B cell (primary cell): ENCODE measurements at regions not wholly inside any gene's neighbourhood (a gene's known extent, or its start where the extent isn't known, plus 50 kb on each side); places are given as distances from the start of the nearest gene placed in this dataset.

ENCODE experiments used
- ATAC-seq: fragments of 200-7000 bp; cut with Tn5 transposase; one replicate; pipeline ENCODE4 v1.10.0; 2021; ENCODE audit warnings: low read depth, mild to moderate bottlenecking, moderate number of reproducible peaks, moderate library complexity
- CTCF ChIA-PET: fragments of 350-600 bp; sonication (Branson Sonifier 250); formaldehyde crosslinking; loops from one replicate; lab custom pipeline; 2021; ENCODE audit warnings: antibody characterized with exemption, inconsistent platforms; lab: Charles Lee
- POLR2A ChIA-PET: fragments of 350-600 bp; sonication (Branson Sonifier 250); formaldehyde crosslinking; loops from one replicate; lab custom pipeline; 2021; ENCODE audit warnings: antibody characterized with exemption; lab: Charles Lee
- DNase-seq: peaks from one replicate; pipeline ENCODE4 v3.0.0; 2013
- H2AFZ ChIP-seq: 2 replicates; pipeline ENCODE4 v1.6.1; 2012; ENCODE audit warnings: mild to moderate bottlenecking, low read depth, low read length; ENCODE audit not compliant: insufficient read depth, poor library complexity, severe bottlenecking
- H3K27ac ChIP-seq, 2 donors: 1 replicate in 1 of 2; 2 replicates in 1 of 2; pipeline ENCODE4 v1.5.1; 2012 to 2013; ENCODE audit warnings: low read length in 2 of 2, mild to moderate bottlenecking in 2 of 2, moderate library complexity in 1 of 2
- H3K27me3 ChIP-seq, 4 experiments: fragments of 200-600 bp in 1 of 4; sonication (generic) in 1 of 4; replicated peaks in 1 of 4; 1 replicate in 2 of 4; 2 replicates in 2 of 4; pipeline versions ENCODE4 v1.6.1 to v1.7.0; 2013 to 2016; ENCODE audit warnings: low read length in 3 of 4, mild to moderate bottlenecking in 2 of 4, mixed read lengths in 1 of 4, moderate library complexity in 1 of 4; ENCODE audit not compliant: insufficient read depth in 4 of 4, control insufficient read depth in 3 of 4; ENCODE audit errors: control extremely low read depth in 1 of 4
- H3K36me3 ChIP-seq, 2 experiments: replicated peaks in 1 of 2; 1 replicate in 1 of 2; 2 replicates in 1 of 2; pipeline versions ENCODE4 v1.6.1 to v1.7.1; 2013; ENCODE audit warnings: low read length in 1 of 2; ENCODE audit not compliant: insufficient read depth in 2 of 2, control insufficient read depth in 1 of 2; ENCODE audit errors: control extremely low read depth in 1 of 2, extremely low read depth in 1 of 2
- H3K4me1 ChIP-seq, 2 donors: fragments of 200-600 bp in 1 of 2; sonication (generic) in 1 of 2; 1 replicate in 1 of 2; 2 replicates in 1 of 2; pipeline versions ENCODE4 v1.5.1 to v1.6.1; 2013 to 2017; ENCODE audit warnings: low read length in 2 of 2; ENCODE audit not compliant: control insufficient read depth in 2 of 2, insufficient read depth in 2 of 2
- H3K4me2 ChIP-seq: replicated peaks from 2 replicates; pipeline ENCODE3; 2012; ENCODE audit warnings: mild to moderate bottlenecking, low read depth, low read length; ENCODE audit not compliant: poor library complexity, severe bottlenecking
- H3K4me3 ChIP-seq, 5 experiments: fragments of 200-600 bp in 1 of 5; sonication (generic) in 1 of 5; 1 replicate in 3 of 5; 2 replicates in 2 of 5; pipeline versions ENCODE4 v1.5.1 to v1.7.0; 2011 to 2016; ENCODE audit warnings: low read length in 4 of 5, mild to moderate bottlenecking in 4 of 5, low read depth in 2 of 5, control low read depth in 1 of 5, moderate library complexity in 1 of 5; ENCODE audit not compliant: insufficient read depth in 1 of 5; ENCODE audit errors: control extremely low read depth in 1 of 5, extremely low read depth in 1 of 5
- H3K79me2 ChIP-seq: fragments of 200-600 bp; sonication (generic); one replicate; pipeline ENCODE4 v1.6.0; 2016; ENCODE audit warnings: low read length; ENCODE audit not compliant: control insufficient read depth, insufficient read depth
- H3K9ac ChIP-seq: fragments of 200-600 bp; sonication (generic); 2 replicates; pipeline ENCODE4 v1.6.1; 2017; ENCODE audit warnings: mild to moderate bottlenecking, low read length, moderate library complexity
- H3K9me3 ChIP-seq, 3 donors: one replicate each; pipeline versions ENCODE4 v1.6.1 to v1.7.1; 2013; ENCODE audit warnings: low read length in 2 of 3; ENCODE audit not compliant: control insufficient read depth in 2 of 3, insufficient read depth in 1 of 3; ENCODE audit errors: control extremely low read depth in 1 of 3
- H4K20me1 ChIP-seq: 2 replicates; pipeline ENCODE4 v1.6.0; 2012; ENCODE audit warnings: mild to moderate bottlenecking, low read length; ENCODE audit not compliant: insufficient read depth, control insufficient read depth, poor library complexity, severe bottlenecking
- H3K27ac Mint-ChIP-seq: one replicate; pipeline ENCODE4 v1.8.0; 2021; ENCODE audit warnings: mixed read lengths
- H3K27me3 Mint-ChIP-seq: one replicate; pipeline ENCODE4 v1.8.0; 2021; ENCODE audit warnings: mixed read lengths
- H3K4me1 Mint-ChIP-seq: one replicate; pipeline ENCODE4 v1.8.0; 2021; ENCODE audit warnings: mixed read lengths
- H3K4me3 Mint-ChIP-seq: one replicate; pipeline ENCODE4 v1.8.0; 2021; ENCODE audit warnings: mixed read lengths
- H3K9me3 Mint-ChIP-seq: one replicate; pipeline ENCODE4 v1.8.0; 2022; ENCODE audit warnings: mixed read lengths; ENCODE audit not compliant: insufficient read depth
- EZH2 ChIP-seq: IDR thresholded peaks from 2 replicates; pipeline ENCODE4 v1.6.1; 2012; ENCODE audit warnings: borderline replicate concordance, low read depth, mild to moderate bottlenecking, moderate library complexity, low read length; ENCODE audit not compliant: insufficient read depth, poor library complexity, severe bottlenecking
- WGBS: methylation state at CpG from one replicate; pipeline ENCODE4 v1.1.5; 2013; ENCODE audit warnings: missing lambda C conversion rate; ENCODE audit not compliant: insufficient coverage; 5-methylcytosine and 5-hydroxymethylcytosine counted together
- intact Hi-C: fragments of 100-400 bp; cut with micrococcal nuclease; formaldehyde crosslinking; loops from one replicate; pipeline ENCODE4 v1.10.0; 2022
- TF ChIP-seq, protein P1 (sequence below): fragments of 200-600 bp; IDR thresholded peaks from one replicate; pipeline ENCODE4 v1.8.0; 2022; ENCODE audit warnings: antibody characterized with exemption, mild to moderate bottlenecking

GRCh38 chr2:225182126-225182525, 139.9 kb upstream of the DOCK10 start:
- Histone ChIP-seq H3K4me1 (no peaks in the 10 kb centered on the region), H3K27ac (no peak overlapping the region), H4K20me1 (no peaks in the 10 kb centered on the region), H3K27me3 (peaks cover 0 to 3% (median 0%) of the 10 kb centered on the region in 4 experiments), H3K79me2 (no peaks in the 10 kb centered on the region), H3K9ac (no peak overlapping the region), H3K4me2 (no peak overlapping the region), H3K36me3 (no peaks in the 10 kb centered on the region), H3K4me3 (no peak overlapping the region), H2AFZ (no peak overlapping the region), H3K9me3 (no peaks in the 10 kb centered on the region)
- no CpG with 5 or more reads among the region's 1 CpG for WGBS
- TF ChIP-seq EZH2, result no peak
- TF ChIP-seq, protein P1, sequence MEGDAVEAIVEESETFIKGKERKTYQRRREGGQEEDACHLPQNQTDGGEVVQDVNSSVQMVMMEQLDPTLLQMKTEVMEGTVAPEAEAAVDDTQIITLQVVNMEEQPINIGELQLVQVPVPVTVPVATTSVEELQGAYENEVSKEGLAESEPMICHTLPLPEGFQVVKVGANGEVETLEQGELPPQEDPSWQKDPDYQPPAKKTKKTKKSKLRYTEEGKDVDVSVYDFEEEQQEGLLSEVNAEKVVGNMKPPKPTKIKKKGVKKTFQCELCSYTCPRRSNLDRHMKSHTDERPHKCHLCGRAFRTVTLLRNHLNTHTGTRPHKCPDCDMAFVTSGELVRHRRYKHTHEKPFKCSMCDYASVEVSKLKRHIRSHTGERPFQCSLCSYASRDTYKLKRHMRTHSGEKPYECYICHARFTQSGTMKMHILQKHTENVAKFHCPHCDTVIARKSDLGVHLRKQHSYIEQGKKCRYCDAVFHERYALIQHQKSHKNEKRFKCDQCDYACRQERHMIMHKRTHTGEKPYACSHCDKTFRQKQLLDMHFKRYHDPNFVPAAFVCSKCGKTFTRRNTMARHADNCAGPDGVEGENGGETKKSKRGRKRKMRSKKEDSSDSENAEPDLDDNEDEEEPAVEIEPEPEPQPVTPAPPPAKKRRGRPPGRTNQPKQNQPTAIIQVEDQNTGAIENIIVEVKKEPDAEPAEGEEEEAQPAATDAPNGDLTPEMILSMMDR, result no peak
- Mint-ChIP-seq H3K4me3 (no peak overlapping the region), H3K4me1 (no peaks in the 10 kb centered on the region), H3K27me3 (peaks cover 8% of the 10 kb centered on the region), H3K9me3 (no peaks in the 10 kb centered on the region), H3K27ac (no peak overlapping the region)
- DNase-seq (no peak), ATAC-seq (no peak)
- POLR2A ChIA-PET, result no interaction called here
- CTCF ChIA-PET, result no interaction called here
- intact Hi-C loops, result no loop called here

GRCh38 chr2:225177098-225177497, 134.8 kb upstream of the DOCK10 start:
- no peak for DNase-seq

More at GRCh38 chr2:225177098-225177497, 134.8 kb upstream of the DOCK10 start:
- no peak overlapping the region for H3K27ac ChIP-seq
- Mint-ChIP-seq H3K27ac (no peak overlapping the region), H3K4me3 (no peak overlapping the region), H3K4me1 (no peaks in the 10 kb centered on the region), H3K9me3 (no peaks in the 10 kb centered on the region), H3K27me3 (peaks cover 10% of the 10 kb centered on the region)
- TF ChIP-seq, protein P1, result no peak
- no peak for TF ChIP-seq EZH2
- H3K4me1 ChIP-seq, result no peaks in the 10 kb centered on the region
- peaks cover 0 to 2% (median 0%) of the 10 kb centered on the region in 4 experiments for H3K27me3 ChIP-seq
- no peak overlapping the region for H2AFZ ChIP-seq
- H3K4me2 ChIP-seq, result no peak overlapping the region
- H3K9ac ChIP-seq, result no peak overlapping the region
- H3K4me3 ChIP-seq, result no peak overlapping the region
- H3K79me2 ChIP-seq, result no peaks in the 10 kb centered on the region
- no peak for ATAC-seq
- WGBS, result 100% methylated on average over 1 of the region's 1 CpG
- intact Hi-C loops, result no loop called here
- H4K20me1 ChIP-seq, result no peaks in the 10 kb centered on the region
- H3K36me3 ChIP-seq, result no peaks in the 10 kb centered on the region
- ChIA-PET POLR2A (no interaction called here), CTCF (no interaction called here)
- H3K9me3 ChIP-seq, result no peaks in the 10 kb centered on the region
